ENCODE measurements at regions not wholly inside any gene's neighbourhood (a gene's known extent, or its start where the extent isn't known, plus 50 kb on each side); places are given as distances from the start of the nearest gene placed in this dataset.

- TF ChIP-seq CTCF (IDR thresholded peaks at IDR 0.05) (no peak), POLR2A (IDR thresholded peaks at IDR 0.05) (no peak)
Observed at GRCh38 chr22:49462795-49463194, 364.9 kb downstream of the BRD1 start.
